DOHH2 (cell line): ENCODE measurements at regions not wholly inside any gene's neighbourhood (a gene's known extent, or its start where the extent isn't known, plus 50 kb on each side); places are given as distances from the start of the nearest gene placed in this dataset.

Experiments
- H3F3A ChIP-seq: fragments of 200-600 bp; sonication (generic), shearing (Covaris generic); 2 replicates; pipeline ENCODE4 v1.6.0; 2016; ENCODE audit warnings: antibody characterized with exemption, mild to moderate bottlenecking; ENCODE audit not compliant: control insufficient read depth, insufficient read depth
- H3K27ac ChIP-seq: fragments of 200-600 bp; sonication (generic); 2 replicates; pipeline ENCODE4 v1.5.1; 2014; ENCODE audit warnings: low read depth, mild to moderate bottlenecking, low read length, moderate library complexity
- H3K27me3 ChIP-seq: fragments of 200-600 bp; sonication (generic); 2 replicates; pipeline ENCODE4 v1.6.1; 2014; ENCODE audit warnings: mild to moderate bottlenecking, low read length, mixed read lengths; ENCODE audit not compliant: control insufficient read depth
- H3K36me3 ChIP-seq: fragments of 200-600 bp; sonication (generic); 2 replicates; pipeline ENCODE4 v1.6.1; 2014; ENCODE audit warnings: mild to moderate bottlenecking, low read length, moderate library complexity, mixed read lengths; ENCODE audit not compliant: control insufficient read depth
- H3K4me1 ChIP-seq: fragments of 200-600 bp; sonication (generic); 2 replicates; pipeline ENCODE4 v1.6.1; 2014; ENCODE audit warnings: mild to moderate bottlenecking, low read length, mixed read lengths; ENCODE audit not compliant: control insufficient read depth
- H3K4me2 ChIP-seq: fragments of 200-600 bp; sonication (generic); 2 replicates; pipeline ENCODE4 v1.6.0; 2014; ENCODE audit warnings: mild to moderate bottlenecking, low read length, moderate library complexity
- H3K4me3 ChIP-seq: fragments of 200-600 bp; sonication (generic); 2 replicates; pipeline ENCODE4 v1.5.1; 2014; ENCODE audit warnings: mild to moderate bottlenecking, low read length, mixed read lengths
- H3K79me2 ChIP-seq: fragments of 200-600 bp; sonication (generic); 2 replicates; pipeline ENCODE4 v1.6.1; 2014; ENCODE audit warnings: mild to moderate bottlenecking, low read length, mixed read lengths; ENCODE audit not compliant: control insufficient read depth
- H3K9me2 ChIP-seq: fragments of 200-600 bp; sonication (generic); replicated peaks from 2 replicates; pipeline ENCODE4 v1.6.1; 2014; ENCODE audit warnings: mild to moderate bottlenecking, low read length, mixed read lengths; ENCODE audit not compliant: control insufficient read depth
- H3K9me3 ChIP-seq: fragments of 200-600 bp; sonication (generic); 2 replicates; pipeline ENCODE4 v1.6.1; 2014; ENCODE audit warnings: antibody characterized with exemption, low read length, mixed read lengths; ENCODE audit not compliant: control insufficient read depth, insufficient read depth
- H4K20me1 ChIP-seq: fragments of 200-600 bp; sonication (generic); 2 replicates; pipeline ENCODE4 v1.6.0; 2014; ENCODE audit warnings: low read depth, mild to moderate bottlenecking, antibody characterized with exemption, low read length, moderate library complexity; ENCODE audit not compliant: control insufficient read depth, insufficient read depth
- EZH2phosphoT487 ChIP-seq: fragments of 200-600 bp; sonication (generic); IDR thresholded peaks from 2 replicates; pipeline ENCODE4 v1.6.1; 2017; ENCODE audit warnings: borderline replicate concordance, mild to moderate bottlenecking, antibody characterized with exemption, low read length, moderate library complexity, mixed read lengths
- TF ChIP-seq, protein P1 (sequence below): fragments of 200-600 bp; sonication (generic); IDR thresholded peaks from one replicate; pipeline ENCODE4 v1.5.1; 2014; ENCODE audit warnings: antibody characterized with exemption, mild to moderate bottlenecking, low read depth, low read length; ENCODE audit not compliant: poor library complexity, severe bottlenecking

DNA sequence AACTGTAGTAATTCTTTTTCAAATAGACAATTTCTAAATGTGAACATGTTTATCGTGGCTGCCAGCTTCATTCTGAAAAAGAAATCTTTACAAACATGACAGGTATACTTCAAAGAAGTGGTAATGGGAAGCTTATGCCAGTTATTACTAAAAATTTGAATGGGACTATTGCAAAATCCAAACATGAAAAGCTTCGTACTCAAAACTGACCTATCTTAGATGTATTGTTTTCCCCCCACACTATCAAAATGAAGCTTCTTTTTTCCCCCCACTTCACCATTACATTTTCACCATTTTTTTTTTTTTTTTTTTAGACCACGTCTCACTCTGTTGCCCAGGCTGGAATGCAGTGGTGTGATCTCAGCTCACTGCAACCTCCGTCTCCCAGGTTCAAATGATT, 50.4 kb upstream of the SERTAD2 start:
- H3K27ac ChIP-seq, result no peak overlapping the region
- H3K4me1 ChIP-seq, result peaks cover 8% of the 10 kb centered on the region
- H3F3A ChIP-seq, result no peaks in the 10 kb centered on the region
- no peaks in the 10 kb centered on the region for H3K27me3 ChIP-seq
- no peaks in the 10 kb centered on the region for H3K9me2 ChIP-seq
- H3K9me3 ChIP-seq, result no peaks in the 10 kb centered on the region
- H3K79me2 ChIP-seq, result peaks cover 7% of the 10 kb centered on the region; the same call in 1 of the 2 replicates
- H3K36me3 ChIP-seq, result no peaks in the 10 kb centered on the region
- TF ChIP-seq, protein P1, sequence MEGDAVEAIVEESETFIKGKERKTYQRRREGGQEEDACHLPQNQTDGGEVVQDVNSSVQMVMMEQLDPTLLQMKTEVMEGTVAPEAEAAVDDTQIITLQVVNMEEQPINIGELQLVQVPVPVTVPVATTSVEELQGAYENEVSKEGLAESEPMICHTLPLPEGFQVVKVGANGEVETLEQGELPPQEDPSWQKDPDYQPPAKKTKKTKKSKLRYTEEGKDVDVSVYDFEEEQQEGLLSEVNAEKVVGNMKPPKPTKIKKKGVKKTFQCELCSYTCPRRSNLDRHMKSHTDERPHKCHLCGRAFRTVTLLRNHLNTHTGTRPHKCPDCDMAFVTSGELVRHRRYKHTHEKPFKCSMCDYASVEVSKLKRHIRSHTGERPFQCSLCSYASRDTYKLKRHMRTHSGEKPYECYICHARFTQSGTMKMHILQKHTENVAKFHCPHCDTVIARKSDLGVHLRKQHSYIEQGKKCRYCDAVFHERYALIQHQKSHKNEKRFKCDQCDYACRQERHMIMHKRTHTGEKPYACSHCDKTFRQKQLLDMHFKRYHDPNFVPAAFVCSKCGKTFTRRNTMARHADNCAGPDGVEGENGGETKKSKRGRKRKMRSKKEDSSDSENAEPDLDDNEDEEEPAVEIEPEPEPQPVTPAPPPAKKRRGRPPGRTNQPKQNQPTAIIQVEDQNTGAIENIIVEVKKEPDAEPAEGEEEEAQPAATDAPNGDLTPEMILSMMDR, result no peak
- no peak for TF ChIP-seq EZH2phosphoT487
- no peak overlapping the region for H3K4me3 ChIP-seq
- no peak overlapping the region for H3K4me2 ChIP-seq
- H4K20me1 ChIP-seq, result no peaks in the 10 kb centered on the region

DNA sequence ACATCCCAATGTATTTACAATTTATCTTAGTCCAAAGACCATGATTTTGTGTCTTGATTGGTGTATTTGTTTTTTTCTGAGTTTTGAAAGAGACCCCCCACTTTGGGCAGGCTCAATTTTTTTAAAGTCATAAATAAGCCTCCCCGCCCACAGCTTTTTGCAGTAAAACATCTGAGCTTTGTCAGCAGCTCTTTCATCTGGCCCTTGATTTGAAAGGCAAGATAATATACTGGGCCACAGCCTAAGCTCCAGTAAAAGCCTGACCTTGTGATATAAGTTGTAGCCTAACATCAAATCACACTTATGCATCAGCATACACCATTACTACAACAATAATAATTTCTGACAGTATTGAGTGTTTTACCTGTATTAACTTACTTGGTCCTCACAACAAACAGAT, 51.3 kb upstream of the SERTAD2 start:
- peaks cover 2% of the 10 kb centered on the region for H3K4me1 ChIP-seq
- H3F3A ChIP-seq, result no peaks in the 10 kb centered on the region
- no peak overlapping the region for H3K27ac ChIP-seq
- H4K20me1 ChIP-seq, result no peaks in the 10 kb centered on the region
- no peaks in the 10 kb centered on the region for H3K36me3 ChIP-seq
- H3K27me3 ChIP-seq, result no peaks in the 10 kb centered on the region
- H3K4me2 ChIP-seq, result no peak overlapping the region
- TF ChIP-seq EZH2phosphoT487, result no peak
- TF ChIP-seq, protein P1, result no peak
- no peak overlapping the region for H3K4me3 ChIP-seq
- no peaks in the 10 kb centered on the region for H3K9me3 ChIP-seq
- no peaks in the 10 kb centered on the region for H3K9me2 ChIP-seq
- H3K79me2 ChIP-seq, result peaks cover 7% of the 10 kb centered on the region; the same call in 1 of the 2 replicates

DNA sequence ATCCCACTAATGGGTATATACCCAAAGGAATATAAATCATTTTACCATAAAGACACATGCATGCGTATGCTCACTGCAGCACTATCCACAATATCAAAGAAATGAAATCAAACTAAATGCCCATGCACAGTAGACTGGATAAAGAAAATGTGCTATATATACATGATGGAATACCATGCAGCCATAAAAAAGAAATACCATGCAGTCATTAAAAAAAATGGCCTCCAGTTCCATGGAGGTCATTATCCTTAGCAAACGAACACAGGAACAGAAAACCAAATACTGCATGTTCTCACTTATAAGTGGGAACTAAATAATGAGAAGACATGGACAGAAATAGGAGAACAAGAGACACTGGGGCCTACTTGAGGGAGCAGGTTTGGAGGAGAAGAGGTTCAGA, 53.6 kb upstream of the SERTAD2 start:
- H3K9me2 ChIP-seq, result no peaks in the 10 kb centered on the region
- no peaks in the 10 kb centered on the region for H3K9me3 ChIP-seq

More for the DNA sequence above, 53.6 kb upstream of the SERTAD2 start:
- Histone ChIP-seq H3K4me2 (no peak overlapping the region), H3F3A (no peaks in the 10 kb centered on the region), H3K4me3 (no peak overlapping the region), H3K27me3 (no peaks in the 10 kb centered on the region), H4K20me1 (no peaks in the 10 kb centered on the region), H3K36me3 (no peaks in the 10 kb centered on the region), H3K79me2 (peaks cover 7% of the 10 kb centered on the region; the same call in 1 of the 2 replicates), H3K4me1 (no peaks in the 10 kb centered on the region), H3K27ac (no peak overlapping the region)
- TF ChIP-seq, protein P1, result no peak
- TF ChIP-seq EZH2phosphoT487, result no peak
